Memory B cell (primary cell): ENCODE measurements at regions not wholly inside any gene's neighbourhood (a gene's known extent, or its start where the extent isn't known, plus 50 kb on each side); places are given as distances from the start of the nearest gene placed in this dataset.
"Not testable (repeated sequence)": the region's sequence is repeated elsewhere in the genome, so short reads cannot be mapped to it uniquely, and the experiment has no call there.

ENCODE experiments used
- ATAC-seq: fragments of 150-1000 bp; cut with Tn5 transposase; 2 replicates; pipeline ENCODE4 v1.10.0; 2021; ENCODE audit warnings: low read depth, mild to moderate bottlenecking, moderate library complexity
- DNase-seq, 2 donors: peaks; one replicate each; pipeline ENCODE4 v3.0.0; 2022; ENCODE audit warnings: low spot score in 2 of 2
- H3K27ac Mint-ChIP-seq: one replicate; pipeline ENCODE4 v1.8.0; 2022; ENCODE audit warnings: mild to moderate bottlenecking, moderate library complexity, mixed read lengths
- H3K27me3 Mint-ChIP-seq: one replicate; pipeline ENCODE4 v1.8.0; 2022; ENCODE audit warnings: mixed read lengths
- H3K36me3 Mint-ChIP-seq: one replicate; pipeline ENCODE4 v1.8.0; 2022; ENCODE audit warnings: mild to moderate bottlenecking, mixed read lengths
- H3K4me1 Mint-ChIP-seq: one replicate; pipeline ENCODE4 v1.8.0; 2022; ENCODE audit warnings: mixed read lengths
- H3K4me3 Mint-ChIP-seq: one replicate; pipeline ENCODE4 v1.8.0; 2022; ENCODE audit warnings: mild to moderate bottlenecking, moderate library complexity, mixed read lengths
- H3K9me3 Mint-ChIP-seq: one replicate; pipeline ENCODE4 v1.8.0; 2022; ENCODE audit warnings: mixed read lengths

DNA sequence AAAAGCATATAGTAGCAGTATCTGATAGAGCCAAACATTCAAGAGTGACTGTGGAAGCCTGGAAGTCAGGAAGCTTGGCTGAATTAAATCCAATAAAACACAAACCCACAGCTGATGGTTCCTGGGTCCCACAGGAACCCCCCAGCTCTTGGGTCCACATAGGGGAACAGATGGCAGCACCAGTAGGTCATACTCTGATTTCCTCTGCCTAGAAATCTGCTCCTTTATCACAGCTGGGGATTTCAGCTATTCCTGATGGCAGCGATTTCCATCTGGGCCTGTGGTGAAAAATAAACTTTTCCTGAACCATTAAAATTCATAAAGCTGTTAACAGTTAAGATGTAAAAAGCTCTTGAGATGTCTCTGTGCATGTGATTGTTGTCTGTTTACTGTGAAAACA, 202.0 kb upstream of the FRMD6 start:
- Mint-ChIP-seq H3K4me1 (no peaks in the 10 kb centered on the region), H3K9me3 (no peaks in the 10 kb centered on the region), H3K36me3 (no peaks in the 10 kb centered on the region), H3K27me3 (peaks cover 6% of the 10 kb centered on the region), H3K27ac (no peak overlapping the region), H3K4me3 (no peak overlapping the region)
- no peak for ATAC-seq
- no peak for DNase-seq

DNA sequence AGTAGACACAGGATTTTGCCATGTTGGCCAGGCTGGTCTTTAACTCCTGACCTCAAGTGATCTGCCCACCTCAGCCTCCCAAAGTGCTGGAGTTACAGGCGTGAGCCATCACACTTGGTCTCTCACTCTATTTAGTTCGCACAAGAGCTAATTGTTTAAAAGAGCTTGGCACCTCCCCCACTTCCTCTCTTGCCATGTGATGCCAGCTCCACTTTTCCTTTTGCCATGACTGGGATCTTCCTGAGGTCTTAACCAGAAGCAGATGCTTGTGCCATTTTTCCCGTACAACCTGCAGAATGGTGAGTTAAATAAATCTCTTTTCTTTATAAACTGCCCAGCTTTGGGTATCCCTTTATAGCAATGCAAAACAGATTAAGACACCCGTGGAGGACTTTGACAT, 200.1 kb upstream of the FRMD6 start:
- no peak for DNase-seq
- H3K4me3 Mint-ChIP-seq, result no peak overlapping the region
- H3K36me3 Mint-ChIP-seq, result no peaks in the 10 kb centered on the region
- no peak overlapping the region for H3K27ac Mint-ChIP-seq
- peaks cover 7% of the 10 kb centered on the region for H3K27me3 Mint-ChIP-seq
- no peaks in the 10 kb centered on the region for H3K4me1 Mint-ChIP-seq
- no peaks in the 10 kb centered on the region for H3K9me3 Mint-ChIP-seq
- no peak for ATAC-seq

DNA sequence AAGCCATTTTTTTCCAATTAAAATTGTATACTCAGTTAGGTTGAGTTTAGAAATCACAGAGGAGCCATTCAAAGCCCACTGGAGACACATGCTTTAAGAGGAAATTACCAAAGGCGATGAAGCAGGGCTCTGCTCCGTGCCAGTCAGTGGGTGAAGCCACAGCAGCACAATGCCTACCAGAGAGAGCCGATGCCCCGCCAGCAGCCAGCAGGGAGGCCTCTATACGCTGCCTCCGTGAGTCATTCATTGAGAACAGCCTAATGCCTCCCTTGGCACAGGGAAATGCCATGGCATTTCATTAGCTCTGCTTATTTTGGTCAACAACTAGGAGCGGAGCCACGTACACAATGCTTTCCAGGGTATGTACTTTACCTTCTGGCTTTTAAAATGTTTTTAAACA, 197.8 kb upstream of the FRMD6 start:
- DNase-seq (no peak), ATAC-seq (no peak)
- Mint-ChIP-seq H3K36me3 (peaks cover 2% of the 10 kb centered on the region), H3K9me3 (peaks cover 2% of the 10 kb centered on the region), H3K4me3 (no peak overlapping the region), H3K27me3 (peaks cover 4% of the 10 kb centered on the region), H3K27ac (no peak overlapping the region), H3K4me1 (no peaks in the 10 kb centered on the region)

DNA sequence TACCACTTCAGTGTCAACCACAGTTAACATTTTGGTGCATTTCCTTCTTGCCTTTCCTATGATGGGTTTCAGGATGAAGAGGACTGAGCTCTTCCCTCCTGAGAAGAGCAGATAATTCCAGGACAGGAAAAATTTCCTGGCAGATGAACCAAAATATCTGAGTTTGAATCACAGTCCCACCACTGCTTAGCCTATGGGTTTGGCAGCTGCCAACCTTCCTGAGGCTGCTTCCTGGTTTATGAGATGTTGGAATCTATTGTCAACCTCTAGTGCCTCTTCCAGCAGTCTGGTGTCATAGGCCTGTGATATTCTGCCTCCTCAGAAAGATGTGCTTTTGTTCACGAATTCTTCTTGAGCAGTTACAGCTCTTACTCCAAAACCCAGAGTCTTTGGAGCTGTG, 197.4 kb upstream of the FRMD6 start:
- no peak overlapping the region for H3K27ac Mint-ChIP-seq
- peaks cover 4% of the 10 kb centered on the region for H3K27me3 Mint-ChIP-seq
- no peaks in the 10 kb centered on the region for H3K4me1 Mint-ChIP-seq
- no peak for ATAC-seq
- no peak for DNase-seq
- peaks cover 2% of the 10 kb centered on the region for H3K9me3 Mint-ChIP-seq
- peaks cover 2% of the 10 kb centered on the region for H3K36me3 Mint-ChIP-seq
- no peak overlapping the region for H3K4me3 Mint-ChIP-seq

DNA sequence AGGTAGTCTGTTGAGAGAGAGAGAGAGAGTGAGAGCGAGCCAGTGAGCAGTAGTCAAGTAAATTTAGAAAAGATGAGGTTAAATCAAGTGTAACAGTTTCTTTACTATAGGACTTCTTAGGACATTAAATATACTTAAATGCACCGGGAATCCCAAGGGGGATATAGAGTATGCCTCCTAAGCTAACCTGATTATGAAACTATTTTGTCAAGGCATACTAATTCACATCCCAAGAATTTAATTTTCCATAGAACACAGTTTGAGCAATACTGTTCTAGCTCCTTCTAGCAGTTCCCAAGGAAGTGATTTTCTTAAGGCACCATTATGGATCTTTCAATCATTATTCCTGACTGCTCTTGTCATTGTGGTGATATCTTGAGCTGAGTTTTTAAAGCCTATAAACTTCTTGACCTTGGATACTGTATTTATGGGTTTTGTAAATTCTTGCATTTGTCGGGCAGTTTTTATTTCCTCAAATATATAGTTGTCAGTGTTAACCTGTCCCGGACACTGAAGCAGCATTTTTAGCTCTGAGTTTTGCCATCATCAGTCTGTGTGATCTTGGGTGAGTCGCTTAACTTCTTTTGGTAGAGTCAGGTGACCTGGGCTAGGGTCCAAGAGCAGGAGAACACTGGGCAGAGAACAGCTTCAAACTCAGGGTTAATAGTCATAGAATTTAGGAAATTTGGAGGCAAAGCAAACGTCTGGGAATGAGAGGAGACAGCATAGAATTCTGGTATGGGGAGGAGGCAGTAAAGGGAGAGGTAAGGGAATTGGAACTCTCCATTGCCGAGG, 196.5 kb upstream of the FRMD6 start:
- H3K4me3 Mint-ChIP-seq, result no peak overlapping the region
- peaks cover 2% of the 10 kb centered on the region for H3K9me3 Mint-ChIP-seq
- H3K4me1 Mint-ChIP-seq, result no peaks in the 10 kb centered on the region
- peaks cover 4% of the 10 kb centered on the region for H3K27me3 Mint-ChIP-seq
- peaks cover 2% of the 10 kb centered on the region for H3K36me3 Mint-ChIP-seq
- DNase-seq, result no peak
- no peak for ATAC-seq
- H3K27ac Mint-ChIP-seq, result no peak overlapping the region

DNA sequence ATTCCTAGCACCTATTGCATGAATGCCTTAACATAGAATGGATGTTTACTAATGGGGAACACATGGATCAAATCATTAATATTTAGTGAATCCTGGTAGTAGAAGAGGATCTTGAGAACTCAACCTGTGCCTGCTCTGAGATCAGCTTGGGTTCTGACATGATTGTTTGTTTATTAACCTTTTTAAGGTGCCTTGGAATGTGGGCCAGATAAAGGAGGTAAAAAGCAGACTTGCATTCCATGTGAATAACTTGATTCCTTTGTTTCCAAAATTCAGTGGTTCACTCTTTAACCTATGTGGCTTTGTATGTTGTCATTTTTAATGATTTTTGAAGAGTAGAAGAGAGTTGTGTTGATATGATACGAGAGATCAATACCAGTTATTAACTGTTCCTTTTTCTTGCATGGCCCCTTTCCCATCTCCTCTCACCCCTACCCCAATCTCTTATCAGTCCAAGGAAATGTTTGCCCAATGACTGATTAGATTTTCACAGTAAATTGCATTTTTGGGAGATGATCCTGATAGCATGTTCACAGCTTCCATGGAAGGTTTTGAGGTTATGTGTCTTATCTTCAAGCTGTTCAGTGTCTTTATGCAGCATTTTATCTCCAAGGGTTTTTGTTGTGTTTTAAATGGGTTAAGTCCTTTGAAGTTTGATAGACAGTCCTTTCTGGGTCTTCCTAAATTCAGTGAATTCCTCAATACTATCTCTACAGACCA, 193.7 kb upstream of the FRMD6 start:
- Mint-ChIP-seq H3K27ac (no peak overlapping the region), H3K4me3 (no peak overlapping the region), H3K4me1 (no peaks in the 10 kb centered on the region), H3K36me3 (peaks cover 2% of the 10 kb centered on the region), H3K9me3 (peaks cover 2% of the 10 kb centered on the region), H3K27me3 (peaks cover 4% of the 10 kb centered on the region)
- ATAC-seq (no peak), DNase-seq (no peak)

DNA sequence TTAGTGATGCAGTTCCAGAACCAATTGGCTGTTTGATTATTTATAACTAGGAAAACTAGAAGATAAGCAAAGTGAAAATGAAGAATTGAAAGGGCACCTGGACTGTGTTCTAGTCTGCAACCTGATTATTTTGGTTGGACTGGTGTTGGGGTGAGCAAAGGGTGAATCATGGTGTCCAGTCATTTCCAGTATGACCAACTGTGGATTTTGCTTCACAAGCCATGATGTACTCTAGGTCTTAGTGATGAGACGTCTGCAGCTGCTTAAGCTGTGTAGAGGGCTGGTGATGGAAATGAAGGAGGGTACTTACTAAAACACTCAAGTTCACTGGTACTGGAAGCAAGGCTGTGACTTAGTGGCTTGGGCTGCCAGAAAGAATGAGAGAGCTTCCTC, 193.2 kb upstream of the FRMD6 start:
- H3K36me3 Mint-ChIP-seq, result peaks cover 2% of the 10 kb centered on the region
- DNase-seq (no peak), ATAC-seq (no peak)

DNA sequence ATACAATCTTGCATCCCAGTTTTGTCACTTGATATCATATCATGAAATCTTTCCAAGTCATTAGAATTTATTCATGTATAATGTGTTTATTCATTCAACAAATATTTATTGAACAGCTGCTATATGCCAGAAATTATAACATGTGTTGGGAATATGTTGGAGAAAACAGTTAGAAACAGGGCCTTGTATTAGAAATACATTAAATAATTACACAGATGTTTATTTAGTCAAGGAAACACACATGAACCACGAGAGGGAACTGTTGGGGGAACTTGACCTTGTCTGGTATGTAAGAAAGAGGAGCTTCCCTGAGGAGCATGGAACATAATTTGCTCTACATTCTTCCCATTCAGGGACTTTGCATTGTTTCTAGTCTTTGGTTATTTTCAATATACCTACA, 191.7 kb upstream of the FRMD6 start:
- no peak for DNase-seq
- Mint-ChIP-seq H3K36me3 (peaks cover 2% of the 10 kb centered on the region), H3K9me3 (peaks cover 2% of the 10 kb centered on the region), H3K27ac (no peak overlapping the region), H3K4me1 (no peaks in the 10 kb centered on the region), H3K27me3 (peaks cover 4% of the 10 kb centered on the region), H3K4me3 (no peak overlapping the region)
- ATAC-seq, result no peak

More for the DNA sequence above, 193.2 kb upstream of the FRMD6 start:
- peaks cover 4% of the 10 kb centered on the region for H3K27me3 Mint-ChIP-seq
- no peak overlapping the region for H3K4me3 Mint-ChIP-seq
- no peak overlapping the region for H3K27ac Mint-ChIP-seq
- H3K4me1 Mint-ChIP-seq, result no peaks in the 10 kb centered on the region
- H3K9me3 Mint-ChIP-seq, result peaks cover 2% of the 10 kb centered on the region

DNA sequence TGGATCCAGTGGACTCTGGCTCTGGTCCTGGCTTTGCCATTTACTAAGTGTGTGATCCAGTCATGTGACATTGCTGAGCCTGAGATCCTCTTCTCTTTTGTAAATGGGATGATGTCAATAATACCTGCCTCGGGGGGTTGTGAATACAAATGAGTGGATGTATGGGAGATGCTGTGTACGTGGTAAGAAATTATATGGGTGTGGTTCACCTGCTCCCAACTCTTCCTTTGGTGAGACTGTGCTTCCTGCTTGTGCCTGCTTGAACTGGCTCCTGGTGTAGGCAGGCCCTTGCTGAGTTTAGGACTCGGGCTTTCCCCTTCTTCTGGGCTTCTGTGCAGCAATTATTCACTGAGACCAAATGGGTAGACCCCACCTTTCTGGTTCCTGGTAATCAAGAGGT, 189.5 kb upstream of the FRMD6 start:
- no peak for DNase-seq

DNA sequence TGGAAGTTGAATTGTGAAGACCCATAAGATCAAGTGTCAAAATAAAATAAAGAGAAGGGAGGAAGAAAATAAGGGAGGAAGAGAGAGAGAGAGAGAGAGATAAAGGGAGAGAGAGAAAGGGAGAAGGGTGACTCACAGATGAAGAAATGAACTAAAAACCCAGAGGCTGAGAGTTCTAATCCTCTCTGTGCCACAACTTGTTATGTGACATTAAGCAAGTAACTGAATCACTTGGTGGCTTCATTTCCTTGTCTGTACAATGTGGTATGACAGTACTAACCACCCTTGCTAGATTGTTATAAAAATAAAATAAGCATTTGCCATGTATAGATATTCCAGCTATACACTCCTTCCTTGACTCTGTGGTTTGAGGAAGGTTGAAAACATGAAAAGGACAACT, 189.0 kb upstream of the FRMD6 start:
- Mint-ChIP-seq H3K36me3 (no peaks in the 10 kb centered on the region), H3K9me3 (no peaks in the 10 kb centered on the region), H3K27ac (no peak overlapping the region), H3K4me3 (no peak overlapping the region), H3K27me3 (no peaks in the 10 kb centered on the region), H3K4me1 (no peaks in the 10 kb centered on the region)
- DNase-seq (no peak), ATAC-seq (no peak)

More for the DNA sequence above, 189.5 kb upstream of the FRMD6 start:
- no peak overlapping the region for H3K27ac Mint-ChIP-seq
- H3K4me3 Mint-ChIP-seq, result no peak overlapping the region
- ATAC-seq, result no peak
- H3K9me3 Mint-ChIP-seq, result no peaks in the 10 kb centered on the region
- no peaks in the 10 kb centered on the region for H3K36me3 Mint-ChIP-seq
- no peaks in the 10 kb centered on the region for H3K4me1 Mint-ChIP-seq
- H3K27me3 Mint-ChIP-seq, result no peaks in the 10 kb centered on the region

DNA sequence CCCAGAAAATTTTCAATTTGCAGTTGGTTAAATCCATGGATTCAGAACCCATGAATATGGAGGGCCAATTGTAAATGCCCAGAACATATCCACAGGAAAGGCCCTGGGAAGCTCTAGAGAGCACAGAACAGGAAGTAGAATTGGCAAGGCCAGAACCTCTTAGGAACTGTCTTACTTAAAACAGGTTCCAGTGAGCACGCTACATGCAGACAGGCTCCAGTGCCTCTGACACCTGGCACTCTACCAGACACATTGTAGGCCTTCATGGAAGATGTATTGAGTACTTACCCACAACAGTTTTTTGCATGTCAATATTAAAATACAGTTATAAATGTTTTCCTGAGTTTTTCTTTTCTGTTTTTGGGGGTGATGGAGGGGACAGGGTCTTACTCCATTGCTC, 188.2 kb upstream of the FRMD6 start:
- Mint-ChIP-seq H3K27ac (no peak overlapping the region), H3K4me3 (no peak overlapping the region), H3K27me3 (no peaks in the 10 kb centered on the region), H3K4me1 (no peaks in the 10 kb centered on the region), H3K9me3 (no peaks in the 10 kb centered on the region), H3K36me3 (no peaks in the 10 kb centered on the region)
- ATAC-seq (no peak), DNase-seq (no peak)

DNA sequence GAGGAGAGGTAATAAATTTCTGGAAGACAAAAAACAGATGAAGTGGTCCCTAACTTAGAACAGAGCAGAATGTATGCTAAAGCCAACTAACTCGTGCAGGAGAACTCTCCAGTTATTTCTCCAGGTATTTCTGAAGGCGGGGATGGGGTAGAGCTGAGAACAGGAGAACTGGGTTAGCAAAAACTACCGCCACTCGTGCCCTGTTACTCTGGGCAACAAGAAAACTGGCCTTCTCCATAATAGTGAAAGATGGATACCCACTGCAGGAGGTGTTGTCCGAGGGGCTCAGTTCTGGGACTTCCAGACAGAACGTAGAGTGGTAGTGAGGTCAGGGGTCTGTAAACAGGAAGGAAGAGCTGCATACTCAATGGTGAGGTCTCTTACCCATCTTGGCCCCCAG, 187.3 kb upstream of the FRMD6 start:
- Mint-ChIP-seq H3K4me1 (no peaks in the 10 kb centered on the region), H3K36me3 (no peaks in the 10 kb centered on the region), H3K9me3 (no peaks in the 10 kb centered on the region), H3K27ac (no peak overlapping the region), H3K27me3 (no peaks in the 10 kb centered on the region), H3K4me3 (no peak overlapping the region)
- no peak for ATAC-seq
- no peak for DNase-seq

DNA sequence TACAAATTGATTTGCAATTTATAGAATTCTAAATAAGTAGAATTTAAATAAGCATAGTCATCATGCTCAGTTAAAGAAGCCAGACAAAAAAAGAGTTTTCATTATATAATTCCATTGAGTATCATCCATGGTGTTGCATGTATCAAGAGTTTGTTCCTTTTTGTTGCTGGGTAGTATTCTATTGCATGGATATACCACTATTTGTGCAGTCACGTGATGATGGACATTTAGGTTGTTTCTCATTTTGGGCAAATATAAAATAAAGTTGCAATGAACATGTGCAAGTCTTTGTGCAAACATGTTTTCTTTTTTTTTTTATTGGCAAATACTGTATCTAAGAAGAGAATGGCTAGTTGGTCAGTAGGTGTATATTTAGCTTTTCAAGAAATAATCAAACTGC, 186.2 kb upstream of the FRMD6 start:
- Mint-ChIP-seq H3K9me3 (no peaks in the 10 kb centered on the region), H3K4me3 (no peak overlapping the region)

DNA sequence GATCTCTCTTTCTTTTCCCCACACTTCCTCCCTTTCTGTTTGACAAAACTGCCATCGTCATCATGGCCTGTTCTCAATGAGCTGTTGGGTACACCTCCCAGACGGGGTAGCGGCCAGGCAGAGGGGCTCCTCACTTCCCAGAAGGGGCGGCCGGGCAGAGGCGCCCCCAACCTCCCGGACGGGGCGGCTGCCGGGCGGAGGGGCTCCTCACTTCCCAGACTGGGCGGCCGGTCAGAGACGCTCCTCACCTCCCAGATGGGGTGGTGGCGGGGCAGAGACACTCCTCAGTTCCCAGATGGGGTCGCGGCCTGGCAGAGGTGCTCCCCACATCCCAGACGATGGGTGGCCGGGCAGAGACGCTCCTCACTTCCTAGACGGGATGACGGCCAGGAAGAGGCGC, 184.3 kb upstream of the FRMD6 start:
- H3K9me3 Mint-ChIP-seq, result not testable (repeated sequence)

More for the DNA sequence above, 186.2 kb upstream of the FRMD6 start:
- Mint-ChIP-seq H3K27ac (no peak overlapping the region), H3K27me3 (no peaks in the 10 kb centered on the region), H3K36me3 (no peaks in the 10 kb centered on the region), H3K4me1 (no peaks in the 10 kb centered on the region)
- ATAC-seq, result no peak
- no peak for DNase-seq

DNA sequence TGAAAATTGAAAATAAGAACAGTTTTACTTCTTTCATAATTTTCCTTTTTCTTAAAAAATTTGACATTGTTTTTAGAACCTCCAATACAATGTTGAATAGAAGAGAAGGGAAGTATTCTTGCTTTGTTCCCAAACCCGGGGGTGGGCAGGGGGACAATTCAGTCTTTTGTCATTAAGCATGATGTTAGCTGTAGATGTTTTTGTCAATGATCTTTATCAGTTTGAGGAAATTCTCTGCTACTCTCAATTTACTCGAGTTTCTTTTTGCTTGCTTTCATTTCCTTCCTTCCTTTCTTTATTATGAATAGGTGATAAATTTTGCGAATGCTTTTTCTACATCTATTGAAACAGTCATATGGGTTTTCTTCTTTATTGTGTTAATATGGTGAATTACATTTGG, 183.2 kb upstream of the FRMD6 start:
- DNase-seq (no peak), ATAC-seq (no peak)
- Mint-ChIP-seq H3K27me3 (peaks cover 3% of the 10 kb centered on the region), H3K4me3 (no peak overlapping the region), H3K27ac (no peak overlapping the region), H3K9me3 (no peaks in the 10 kb centered on the region), H3K4me1 (no peaks in the 10 kb centered on the region), H3K36me3 (no peaks in the 10 kb centered on the region)

More for the DNA sequence above, 184.3 kb upstream of the FRMD6 start:
- not testable (repeated sequence) for H3K4me3 Mint-ChIP-seq, DNase-seq, H3K36me3 Mint-ChIP-seq, H3K27me3 Mint-ChIP-seq, H3K27ac Mint-ChIP-seq, ATAC-seq, H3K4me1 Mint-ChIP-seq
